ELF-1 (cell line): ENCODE measurements at regions not wholly inside any gene's neighbourhood (a gene's known extent, or its start where the extent isn't known, plus 50 kb on each side); places are given as distances from the start of the nearest gene placed in this dataset.
"Not testable (repeated sequence)": the region's sequence is repeated elsewhere in the genome, so short reads cannot be mapped to it uniquely, and the experiment has no call there.

Experiments used
- DNase-seq: peaks from one replicate; pipeline ENCODE4 v3.0.0-alpha.2; 2016; ENCODE audit warnings: low read depth, low spot score

DNA sequence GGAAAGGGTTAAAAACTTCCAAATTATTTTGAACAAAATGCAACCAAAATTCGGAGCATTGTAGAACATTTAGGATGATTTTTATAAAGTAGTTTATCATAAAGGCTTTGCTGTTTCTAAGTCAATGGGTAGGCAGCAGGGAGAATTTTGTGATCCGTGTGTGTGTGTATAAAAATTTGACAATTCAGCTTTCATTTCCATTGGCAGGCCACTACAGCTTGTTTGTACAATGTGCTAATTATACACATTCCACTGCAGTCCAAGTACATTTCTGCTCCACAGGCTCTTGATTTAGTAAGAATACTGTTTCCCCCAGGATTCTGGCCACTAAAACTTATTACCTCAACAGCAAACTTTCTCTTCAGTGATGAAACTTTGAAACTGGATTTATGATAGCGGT, 71.8 kb upstream of the LTBP1 start:
- DNase-seq = no peak

DNA sequence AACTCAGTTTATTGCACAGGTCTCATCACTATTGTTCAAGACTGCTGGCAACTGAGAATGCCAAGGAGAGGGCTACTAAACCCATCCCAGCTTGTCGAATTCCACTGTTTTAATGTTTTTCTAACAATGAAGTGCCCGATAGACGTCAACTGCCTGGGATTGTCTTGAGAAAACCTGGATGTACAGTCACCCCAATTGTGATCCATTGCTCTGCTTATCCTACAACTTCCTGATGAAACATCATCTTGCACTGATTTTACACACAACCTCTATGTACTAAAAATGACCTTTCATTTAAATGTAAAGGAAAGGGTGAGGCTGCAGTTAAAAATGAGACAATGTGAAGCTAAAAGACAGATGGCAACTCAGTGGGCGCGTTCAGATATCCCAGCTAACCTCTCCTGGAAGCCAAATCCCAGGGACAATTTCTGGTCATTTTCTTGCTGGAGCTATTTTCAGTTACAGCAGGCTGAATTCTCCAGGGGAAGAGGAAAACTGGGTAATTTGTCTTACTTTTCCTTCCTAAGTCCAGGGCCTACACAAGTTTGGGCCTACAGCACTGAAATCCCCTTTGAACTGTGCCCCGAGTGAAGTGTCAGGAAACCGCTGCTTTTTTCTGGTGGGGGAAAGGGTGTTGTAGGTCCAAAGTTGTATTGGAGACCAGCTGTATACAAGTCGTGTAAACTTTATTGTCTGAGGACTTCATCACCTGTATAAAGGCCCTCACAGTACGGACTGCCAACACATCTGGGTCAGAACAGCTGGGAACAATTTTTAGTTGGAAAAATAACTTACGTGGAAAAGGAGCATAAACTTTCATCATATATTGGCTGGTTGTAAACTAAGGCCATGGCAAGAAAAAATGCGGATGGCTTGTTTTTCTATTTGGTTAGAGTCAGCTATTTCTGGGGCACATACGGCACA, 68.9 kb upstream of the LTBP1 start:
- no peak for DNase-seq

DNA sequence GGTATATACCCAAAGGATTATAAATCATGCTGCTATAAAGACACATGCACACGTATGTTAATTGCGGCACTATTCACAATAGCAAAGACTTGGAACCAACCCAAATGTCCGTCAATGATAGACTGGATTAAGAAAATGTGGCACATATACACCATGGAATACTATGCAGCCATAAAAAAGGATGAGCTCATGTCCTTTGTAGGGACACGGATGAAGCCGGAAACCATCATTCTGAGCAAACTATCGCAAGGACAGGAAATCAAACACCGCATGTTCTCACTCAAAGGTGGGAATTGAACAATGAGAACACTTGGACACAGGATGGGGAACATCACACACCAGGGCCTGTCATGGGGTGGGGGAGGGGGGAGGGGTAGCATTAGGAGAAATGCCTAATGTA, 66.8 kb upstream of the LTBP1 start:
- not testable (repeated sequence) for DNase-seq

DNA sequence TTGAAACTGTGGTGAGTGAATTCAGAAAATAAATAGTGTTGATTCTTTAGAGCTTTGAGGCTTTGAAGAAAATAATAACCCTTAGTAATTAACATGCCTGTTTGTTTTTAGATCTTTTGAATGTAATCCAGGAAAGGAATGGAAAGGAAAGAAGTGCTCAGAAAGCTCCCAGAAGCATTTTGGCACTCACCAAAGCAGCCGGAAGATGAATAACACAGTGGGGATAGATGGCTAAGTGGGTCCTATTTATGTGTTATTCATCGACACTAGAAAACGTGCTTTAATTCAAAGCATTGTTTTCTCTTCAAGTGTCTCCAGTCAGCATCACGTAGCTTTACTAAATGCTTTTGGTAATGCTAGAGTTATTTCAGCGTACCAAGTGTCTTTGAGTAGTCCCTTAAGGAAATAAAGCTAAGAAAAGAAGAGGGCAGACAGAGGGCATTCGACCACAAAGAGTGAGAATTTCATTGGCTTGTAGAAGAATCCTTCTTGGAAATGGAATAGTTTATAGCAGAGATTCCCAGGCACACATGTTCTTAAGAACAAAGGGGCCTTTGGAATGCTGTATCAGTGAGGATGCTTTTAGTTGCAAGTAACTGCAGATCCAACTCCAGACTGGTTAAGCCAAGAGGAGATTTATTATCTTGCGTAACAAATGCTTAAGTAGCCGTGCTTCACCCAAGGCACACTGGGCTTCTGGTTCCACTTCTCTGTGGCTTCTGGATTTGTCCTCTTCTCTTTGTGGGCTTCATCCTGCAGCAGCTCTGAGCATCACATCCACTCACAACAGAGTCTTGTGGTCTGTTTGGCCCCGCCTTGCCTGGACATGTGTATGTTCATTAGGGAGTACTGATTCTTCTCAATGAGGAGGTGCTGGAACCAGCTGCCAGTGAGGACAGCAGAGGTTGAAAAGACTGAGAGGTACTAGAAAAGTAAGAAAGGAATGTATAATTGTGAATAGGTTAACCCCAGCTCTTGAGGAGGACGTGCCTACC, 63.6 kb upstream of the LTBP1 start:
- peak; percentile 32 for DNase-seq

DNA sequence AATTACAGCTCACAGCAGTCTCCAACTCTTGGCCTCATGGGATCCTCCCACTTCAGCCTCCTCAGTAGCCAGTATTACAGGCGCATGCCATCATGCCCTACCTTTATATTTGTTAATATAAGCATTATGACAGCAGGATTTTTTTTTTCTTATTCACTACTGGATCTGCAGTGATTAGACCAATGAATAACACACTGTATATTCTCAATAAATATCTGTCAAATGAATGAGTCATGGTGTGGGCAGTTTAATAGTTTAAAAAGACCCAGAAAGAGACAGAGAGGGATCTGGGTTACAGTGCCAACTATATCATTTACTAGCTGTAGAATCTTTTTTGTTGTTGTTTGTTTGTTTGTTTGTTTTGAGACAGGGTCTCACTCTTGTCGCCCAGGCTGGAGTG, 62.4 kb upstream of the LTBP1 start:
- DNase-seq = no peak

DNA sequence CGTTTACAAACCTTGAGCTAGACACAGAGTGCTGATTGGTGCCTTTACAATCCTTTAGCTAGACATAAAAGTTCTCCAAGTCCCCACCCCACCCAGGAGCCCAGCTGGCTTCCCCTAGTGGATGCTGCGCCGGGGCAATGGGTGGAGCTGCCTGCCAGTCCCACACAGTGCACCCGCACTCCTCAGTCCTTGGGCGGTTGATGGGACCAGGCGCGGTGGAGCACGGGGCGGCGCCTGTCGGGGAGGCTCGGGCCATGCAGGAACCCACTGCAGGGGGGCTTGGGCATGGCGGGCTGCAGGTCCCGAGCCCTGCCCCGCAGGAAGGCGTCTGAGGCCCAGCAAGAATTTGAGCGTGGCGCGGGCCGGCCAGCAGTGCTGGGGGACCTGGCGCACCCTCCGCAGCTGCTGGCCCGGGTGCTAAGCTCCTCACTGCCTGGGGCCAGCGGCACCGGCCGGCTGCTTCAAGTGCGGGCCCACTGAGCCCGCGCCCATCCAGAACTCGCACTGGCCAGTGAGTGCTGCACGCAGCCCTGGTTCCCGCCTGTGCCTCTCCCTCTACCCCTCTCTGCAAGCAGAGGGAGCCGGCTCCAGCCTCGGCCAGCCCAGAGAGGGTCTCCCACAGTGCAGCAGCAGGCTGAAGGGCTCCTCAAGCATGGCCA, 60.2 kb upstream of the LTBP1 start:
- DNase-seq = not testable (repeated sequence)

DNA sequence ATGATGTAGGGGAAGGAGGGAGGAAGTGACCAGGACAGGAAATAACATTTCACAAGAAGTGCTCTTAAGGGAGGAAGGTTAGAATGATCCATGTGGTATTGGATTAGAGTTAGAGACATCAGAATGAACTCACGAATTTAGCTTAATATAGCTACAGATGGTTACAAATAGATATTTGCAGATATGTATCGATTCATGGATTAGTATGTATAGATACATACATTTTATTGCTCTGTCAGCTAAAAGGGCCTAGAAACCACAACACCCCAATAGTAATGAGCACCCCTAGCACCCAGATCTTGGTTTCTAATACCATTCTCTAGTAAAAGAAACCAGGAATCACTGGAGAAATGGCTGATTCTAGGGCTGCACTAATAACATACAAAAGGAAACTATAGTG, 59.6 kb upstream of the LTBP1 start:
- no peak for DNase-seq

DNA sequence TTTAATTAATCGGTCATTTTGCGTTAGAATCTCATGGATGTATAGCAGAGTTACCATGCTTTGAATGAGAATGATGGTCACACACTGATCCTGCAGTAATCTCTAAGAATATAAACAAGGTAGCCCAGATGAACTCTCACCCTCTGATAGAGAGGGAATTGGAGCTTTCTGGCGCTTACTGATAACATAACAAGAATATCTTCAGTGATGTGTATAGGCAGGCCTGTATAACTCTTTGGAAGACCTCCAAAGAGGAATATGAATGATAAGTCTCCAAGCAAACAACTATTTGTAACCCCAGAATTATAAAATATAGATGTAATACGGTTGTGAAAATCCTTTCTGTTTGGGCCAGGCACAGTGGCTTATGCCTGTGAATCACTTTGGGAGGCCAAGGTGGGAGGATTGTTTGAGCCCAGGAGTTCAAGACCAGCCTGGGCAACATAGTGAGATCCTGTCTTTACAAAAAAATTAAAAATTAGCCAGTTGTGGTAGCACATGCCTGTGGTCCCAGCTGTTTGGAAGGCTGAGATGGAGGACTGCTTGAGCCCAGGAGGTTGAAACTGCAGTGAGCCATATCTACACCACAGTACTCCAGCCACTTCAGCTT, 52.5 kb upstream of the LTBP1 start:
- no peak for DNase-seq

DNA sequence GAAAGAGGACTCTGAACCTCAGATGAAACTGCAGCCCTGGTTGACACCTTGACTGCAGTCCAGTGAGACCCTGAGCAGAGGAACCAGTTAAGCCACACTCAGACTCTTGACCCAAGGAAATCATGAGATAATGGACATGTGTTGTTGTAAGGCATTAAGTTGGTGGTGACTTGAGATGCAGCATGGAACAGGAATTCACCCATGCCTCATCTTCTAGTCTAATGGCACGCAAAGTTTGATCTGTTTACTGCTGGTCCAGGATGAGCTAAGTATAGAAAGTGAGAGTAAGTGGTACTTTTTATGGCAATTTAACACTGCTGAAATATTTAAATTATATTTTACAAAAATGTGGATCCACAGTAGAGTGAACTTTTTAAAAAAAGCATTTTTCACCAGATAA, 51.3 kb upstream of the LTBP1 start:
- DNase-seq = no peak
